ENCODE measurements at regions not wholly inside any gene's neighbourhood (a gene's known extent, or its start where the extent isn't known, plus 50 kb on each side); places are given as distances from the start of the nearest gene placed in this dataset.

GRCh38 chr12:67792185-67792584, 143.6 kb downstream of the DYRK2 start:
- no peaks in the 10 kb centered on the region for H3K9me3 ChIP-seq (ENCODE audit: low read length)
- no peak overlapping the region; the same call in 1 of the 2 replicates for H3K4me2 ChIP-seq (ENCODE audit: low read length)
- TF ChIP-seq CTCF (IDR thresholded peaks at IDR 0.05; ENCODE audit: low read length), result no peak
- H3K4me1 ChIP-seq (ENCODE audit: insufficient read depth, low read length, severe bottlenecking), result no peaks in the 10 kb centered on the region
- H3K27me3 ChIP-seq (ENCODE audit: insufficient read depth, low read length), result no peaks in the 10 kb centered on the region; the same call in 1 of the 2 replicates
- H2AFZ ChIP-seq (ENCODE audit: low read length), result no peak overlapping the region
- H3K9me2 ChIP-seq (ENCODE audit: low read depth, low read length), result no peaks in the 10 kb centered on the region
- peak overlapping the region; percentile 33 for H3K4me3 ChIP-seq (ENCODE audit: low read depth, low read length, poor library complexity, severe bottlenecking)
- H4K20me1 ChIP-seq (ENCODE audit: insufficient read depth, low read length), result no peaks in the 10 kb centered on the region
- H3K9ac ChIP-seq (ENCODE audit: low read length), result no peak overlapping the region
- no peaks in the 10 kb centered on the region for H3K79me2 ChIP-seq (ENCODE audit: insufficient read depth, low read length)
- no peak overlapping the region for H3K27ac ChIP-seq (ENCODE audit: low read depth, low read length, poor library complexity, severe bottlenecking)
- no peaks in the 10 kb centered on the region for H3K36me3 ChIP-seq (ENCODE audit: insufficient read depth, low read length)
- no peaks in the 10 kb centered on the region for H3F3A ChIP-seq (ENCODE audit: insufficient read depth, low read length)

DNA sequence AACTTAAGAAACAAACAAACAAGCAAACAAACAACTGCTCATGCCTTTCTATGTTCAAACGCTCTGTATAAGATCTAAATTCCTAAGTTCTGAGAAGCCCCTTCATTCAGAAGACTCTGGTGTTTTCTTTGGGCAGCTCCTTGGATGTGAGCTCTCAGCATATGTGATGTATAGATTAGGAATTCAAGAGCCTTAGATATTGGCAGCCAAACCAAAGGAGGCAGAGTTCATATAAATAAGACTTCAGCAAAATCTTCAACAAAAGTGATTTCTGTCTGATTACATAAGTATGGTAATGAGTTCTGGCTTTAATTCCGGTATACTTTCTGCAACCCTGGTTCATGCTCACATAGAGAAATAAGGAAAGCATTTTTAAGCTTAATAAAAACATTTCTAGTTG, 145.6 kb downstream of the DYRK2 start:
- H3K9me2 ChIP-seq (ENCODE audit: low read depth, low read length), result no peaks in the 10 kb centered on the region
- H3K27ac ChIP-seq (ENCODE audit: low read depth, low read length, poor library complexity, severe bottlenecking), result no peak overlapping the region
- no peaks in the 10 kb centered on the region; the same call in 1 of the 2 replicates for H3K27me3 ChIP-seq (ENCODE audit: insufficient read depth, low read length)
- H3K9ac ChIP-seq (ENCODE audit: low read length), result no peak overlapping the region
- no peak overlapping the region for H3K4me2 ChIP-seq (ENCODE audit: low read length)
- no peaks in the 10 kb centered on the region for H3K36me3 ChIP-seq (ENCODE audit: insufficient read depth, low read length)
- H3K79me2 ChIP-seq (ENCODE audit: insufficient read depth, low read length), result no peaks in the 10 kb centered on the region
- H3K9me3 ChIP-seq (ENCODE audit: low read length), result no peaks in the 10 kb centered on the region
- H2AFZ ChIP-seq (ENCODE audit: low read length), result no peak overlapping the region
- no peak for TF ChIP-seq CTCF (IDR thresholded peaks at IDR 0.05; ENCODE audit: low read length)
- TF ChIP-seq EZH2 (IDR thresholded peaks at IDR 0.05; ENCODE audit: borderline replicate concordance, low read length), result no peak
- H3K4me1 ChIP-seq (ENCODE audit: insufficient read depth, low read length, severe bottlenecking), result no peaks in the 10 kb centered on the region
- H4K20me1 ChIP-seq (ENCODE audit: insufficient read depth, low read length), result no peaks in the 10 kb centered on the region
- H3K4me3 ChIP-seq (ENCODE audit: low read depth, low read length, poor library complexity, severe bottlenecking), result no peak overlapping the region
- no peaks in the 10 kb centered on the region for H3F3A ChIP-seq (ENCODE audit: insufficient read depth, low read length)

- Histone ChIP-seq H2AFZ (ENCODE audit: low read length) (no peak overlapping the region), H4K20me1 (ENCODE audit: insufficient read depth, low read length) (no peaks in the 10 kb centered on the region), H3K27me3 (ENCODE audit: insufficient read depth, low read length) (no peaks in the 10 kb centered on the region; the same call in 1 of the 2 replicates), H3K9me2 (ENCODE audit: low read depth, low read length) (no peaks in the 10 kb centered on the region), H3K4me1 (ENCODE audit: insufficient read depth, low read length, severe bottlenecking) (no peaks in the 10 kb centered on the region), H3K79me2 (ENCODE audit: insufficient read depth, low read length) (no peaks in the 10 kb centered on the region), H3K4me3 (ENCODE audit: low read depth, low read length, poor library complexity, severe bottlenecking) (no peak overlapping the region), H3F3A (ENCODE audit: insufficient read depth, low read length) (no peaks in the 10 kb centered on the region), H3K27ac (ENCODE audit: low read depth, low read length, poor library complexity, severe bottlenecking) (no peak overlapping the region), H3K36me3 (ENCODE audit: insufficient read depth, low read length) (no peaks in the 10 kb centered on the region), H3K9ac (ENCODE audit: low read length) (no peak overlapping the region), H3K4me2 (ENCODE audit: low read length) (no peak overlapping the region), H3K9me3 (ENCODE audit: low read length) (no peaks in the 10 kb centered on the region)
- TF ChIP-seq EZH2 (IDR thresholded peaks at IDR 0.05; ENCODE audit: borderline replicate concordance, low read length) (no peak), CTCF (IDR thresholded peaks at IDR 0.05; ENCODE audit: low read length) (no peak)
Observed at GRCh38 chr12:67795236-67795635, 146.7 kb downstream of the DYRK2 start.

Measured in OCI-LY1 (cell line).